GM12864 (cell line): ENCODE measurements at regions not wholly inside any gene's neighbourhood (a gene's known extent, or its start where the extent isn't known, plus 50 kb on each side); places are given as distances from the start of the nearest gene placed in this dataset.

ENCODE experiments used
- DNase-seq: peaks from one replicate; pipeline ENCODE4 v3.0.0-alpha.2; 2011; ENCODE audit warnings: low read depth
- H3K4me3 ChIP-seq: 2 replicates; pipeline ENCODE4 v1.5.1; 2011; ENCODE audit warnings: mild to moderate bottlenecking, low read depth, low read length, control low read depth
- CTCF ChIP-seq: IDR thresholded peaks from 2 replicates; pipeline ENCODE4 v1.5.1; 2011; ENCODE audit warnings: low read depth, mild to moderate bottlenecking, moderate library complexity, low read length, control low read depth, inconsistent platforms; ENCODE audit errors: missing control alignments

GRCh38 chr6:6509284-6509683, 79.2 kb upstream of the LY86 start:
- H3K4me3 ChIP-seq: no peak overlapping the region
- DNase-seq: no peak
- no peak for TF ChIP-seq CTCF

- no peak for DNase-seq
- no peak overlapping the region for H3K4me3 ChIP-seq
- TF ChIP-seq CTCF: no peak
Observed at GRCh38 chr6:6512711-6513110, 75.8 kb upstream of the LY86 start.

- peak; percentile 5 for TF ChIP-seq CTCF
- DNase-seq: peak; percentile 25
- no peak overlapping the region for H3K4me3 ChIP-seq
Observed at GRCh38 chr6:6515691-6516607, 72.6 kb upstream of the LY86 start.

GRCh38 chr6:6516666-6517458, 71.7 kb upstream of the LY86 start:
- no peak overlapping the region for H3K4me3 ChIP-seq
- no peak for TF ChIP-seq CTCF
- no peak for DNase-seq

- H3K4me3 ChIP-seq: no peak overlapping the region
- no peak for TF ChIP-seq CTCF
- no peak for DNase-seq
Observed at GRCh38 chr6:6518631-6519427, 69.7 kb upstream of the LY86 start.

GRCh38 chr6:6521961-6522482, 66.5 kb upstream of the LY86 start:
- peak; percentile 3 for TF ChIP-seq CTCF

More at GRCh38 chr6:6521961-6522482, 66.5 kb upstream of the LY86 start:
- no peak overlapping the region for H3K4me3 ChIP-seq
- DNase-seq: no peak
